ENCODE measurements at regions not wholly inside any gene's neighbourhood (a gene's known extent, or its start where the extent isn't known, plus 50 kb on each side); places are given as distances from the start of the nearest gene placed in this dataset.

GRCh38 chr12:4037747-4038312, 164.6 kb upstream of the PARP11 start:
- Histone ChIP-seq H3F3A (ENCODE audit: control insufficient read depth, insufficient read depth) (no peaks in the 10 kb centered on the region), H3K9me2 (replicated peaks; ENCODE audit: control insufficient read depth, low read length) (no peaks in the 10 kb centered on the region), H3K9me3 (ENCODE audit: control insufficient read depth, insufficient read depth, low read length) (no peaks in the 10 kb centered on the region), H3K79me2 (ENCODE audit: control insufficient read depth, low read length) (no peaks in the 10 kb centered on the region), H3K27ac (ENCODE audit: low read depth, low read length) (no peak overlapping the region), H3K4me2 (ENCODE audit: low read length) (no peak overlapping the region), H4K20me1 (ENCODE audit: control insufficient read depth, insufficient read depth, low read depth, low read length) (no peaks in the 10 kb centered on the region), H3K36me3 (ENCODE audit: control insufficient read depth, low read length) (no peaks in the 10 kb centered on the region), H3K4me1 (ENCODE audit: control insufficient read depth, low read length) (no peaks in the 10 kb centered on the region), H3K4me3 (ENCODE audit: low read length) (no peak overlapping the region), H3K27me3 (ENCODE audit: control insufficient read depth, low read length) (peaks cover 4% of the 10 kb centered on the region; the same call in 1 of the 2 replicates)
- peak; percentile 50 for TF ChIP-seq CTCF (IDR thresholded peaks at IDR 0.05; ENCODE audit: low read depth, low read length, poor library complexity, severe bottlenecking)
- no peak for TF ChIP-seq EZH2phosphoT487 (IDR thresholded peaks at IDR 0.05; ENCODE audit: borderline replicate concordance, low read length)

- no peaks in the 10 kb centered on the region for H3K4me1 ChIP-seq (ENCODE audit: control insufficient read depth, low read length)
- no peak for TF ChIP-seq CTCF (IDR thresholded peaks at IDR 0.05; ENCODE audit: low read depth, low read length, poor library complexity, severe bottlenecking)
- no peak for TF ChIP-seq EZH2phosphoT487 (IDR thresholded peaks at IDR 0.05; ENCODE audit: borderline replicate concordance, low read length)
- no peak overlapping the region for H3K27ac ChIP-seq (ENCODE audit: low read depth, low read length)
- H3F3A ChIP-seq (ENCODE audit: control insufficient read depth, insufficient read depth), result no peaks in the 10 kb centered on the region
- peaks cover 4% of the 10 kb centered on the region; the same call in 1 of the 2 replicates for H3K27me3 ChIP-seq (ENCODE audit: control insufficient read depth, low read length)
- H3K79me2 ChIP-seq (ENCODE audit: control insufficient read depth, low read length), result no peaks in the 10 kb centered on the region
- H3K4me2 ChIP-seq (ENCODE audit: low read length), result no peak overlapping the region
- H3K9me3 ChIP-seq (ENCODE audit: control insufficient read depth, insufficient read depth, low read length), result no peaks in the 10 kb centered on the region
- H3K9me2 ChIP-seq (replicated peaks; ENCODE audit: control insufficient read depth, low read length), result no peaks in the 10 kb centered on the region
- no peaks in the 10 kb centered on the region for H3K36me3 ChIP-seq (ENCODE audit: control insufficient read depth, low read length)
- no peak overlapping the region for H3K4me3 ChIP-seq (ENCODE audit: low read length)
- no peaks in the 10 kb centered on the region for H4K20me1 ChIP-seq (ENCODE audit: control insufficient read depth, insufficient read depth, low read depth, low read length)
These were observed 163.6 kb upstream of the PARP11 start for GRCh38 chr12:4036671-4037271.

GRCh38 chr12:4034921-4035320, 161.7 kb upstream of the PARP11 start:
- H3K9me2 ChIP-seq (replicated peaks; ENCODE audit: control insufficient read depth, low read length), result no peaks in the 10 kb centered on the region
- H3K4me3 ChIP-seq (ENCODE audit: low read length), result no peak overlapping the region
- H3K4me1 ChIP-seq (ENCODE audit: control insufficient read depth, low read length), result no peaks in the 10 kb centered on the region
- no peaks in the 10 kb centered on the region for H3K9me3 ChIP-seq (ENCODE audit: control insufficient read depth, insufficient read depth, low read length)
- H3K27ac ChIP-seq (ENCODE audit: low read depth, low read length), result no peak overlapping the region
- no peaks in the 10 kb centered on the region for H3F3A ChIP-seq (ENCODE audit: control insufficient read depth, insufficient read depth)
- H3K36me3 ChIP-seq (ENCODE audit: control insufficient read depth, low read length), result no peaks in the 10 kb centered on the region
- no peaks in the 10 kb centered on the region for H3K79me2 ChIP-seq (ENCODE audit: control insufficient read depth, low read length)
- H4K20me1 ChIP-seq (ENCODE audit: control insufficient read depth, insufficient read depth, low read depth, low read length), result no peaks in the 10 kb centered on the region
- H3K4me2 ChIP-seq (ENCODE audit: low read length), result no peak overlapping the region
- TF ChIP-seq EZH2phosphoT487 (IDR thresholded peaks at IDR 0.05; ENCODE audit: borderline replicate concordance, low read length) (no peak), CTCF (IDR thresholded peaks at IDR 0.05; ENCODE audit: low read depth, low read length, poor library complexity, severe bottlenecking) (no peak)
- no peaks in the 10 kb centered on the region; the same call in 1 of the 2 replicates for H3K27me3 ChIP-seq (ENCODE audit: control insufficient read depth, low read length)

Measured in DOHH2 (cell line).